Activated T-cell treated with anti-CD3 and anti-CD28 coated beads, Interleukin-2, amount 50 U/mL, for 48 hours (primary cell): ENCODE measurements at regions not wholly inside any gene's neighbourhood (a gene's known extent, or its start where the extent isn't known, plus 50 kb on each side); places are given as distances from the start of the nearest gene placed in this dataset.

Experiments used
- DNase-seq, 2 experiments: peaks; one replicate each; pipeline ENCODE4 v3.0.0-alpha.2; 2020

DNA sequence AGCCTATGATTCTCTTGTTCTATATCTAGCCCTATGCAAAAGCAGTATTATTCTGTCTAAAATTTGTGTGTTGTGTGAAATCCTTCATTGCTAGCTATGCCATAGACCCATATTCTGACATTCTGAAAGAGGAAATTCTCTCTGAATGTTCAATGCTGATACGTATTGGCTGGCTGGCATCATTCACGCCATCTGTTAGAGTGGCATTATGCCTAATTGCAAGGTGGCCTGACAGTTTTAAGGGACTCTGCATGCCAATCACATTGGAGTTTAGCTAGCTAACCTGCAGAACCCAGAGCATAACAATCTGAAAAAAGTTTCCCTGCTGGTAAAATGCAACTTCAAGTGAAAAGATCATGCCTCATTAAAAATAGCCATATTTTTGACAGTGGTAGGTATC is 316.0 kb downstream of the SOX11 start:
- no peak for DNase-seq

DNA sequence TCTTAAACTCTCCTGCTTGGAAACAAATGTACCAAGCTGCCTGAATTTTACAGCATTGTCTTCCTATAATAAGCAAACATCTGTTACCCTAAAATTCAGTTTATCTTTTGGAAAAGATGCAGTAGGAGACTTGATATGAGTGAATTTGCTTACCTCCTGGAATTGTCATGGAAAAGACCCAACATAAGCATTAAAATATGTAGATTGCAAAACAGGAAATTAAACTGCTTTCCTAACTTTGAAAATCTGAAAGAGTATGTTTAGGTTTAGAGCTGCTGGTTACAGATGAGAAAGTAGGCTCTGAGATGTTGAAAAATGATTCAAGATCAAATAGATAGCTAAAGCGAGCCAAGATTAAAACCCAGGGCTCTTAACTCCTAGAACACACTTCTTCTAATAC is 316.5 kb downstream of the SOX11 start:
- DNase-seq, result no peak

DNA sequence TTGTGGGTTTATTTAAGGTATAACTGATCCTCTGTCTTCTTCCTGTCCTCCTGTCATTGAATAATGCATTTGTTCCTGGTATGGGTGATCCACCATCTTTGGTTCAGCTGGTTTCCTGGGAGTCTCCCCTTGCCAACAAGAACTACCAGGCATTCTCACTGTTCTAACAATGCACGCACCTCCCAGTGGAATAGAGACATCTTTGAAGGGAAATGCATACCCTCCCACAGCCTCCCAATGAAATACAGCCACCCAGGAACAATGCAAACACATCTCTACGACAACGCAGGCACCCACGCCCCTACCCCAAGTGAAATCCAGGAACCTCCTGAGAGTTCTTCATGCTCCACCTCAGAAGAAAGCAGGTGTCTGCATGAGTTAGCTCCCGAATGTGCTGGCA is 318.0 kb downstream of the SOX11 start:
- DNase-seq, result no peak

DNA sequence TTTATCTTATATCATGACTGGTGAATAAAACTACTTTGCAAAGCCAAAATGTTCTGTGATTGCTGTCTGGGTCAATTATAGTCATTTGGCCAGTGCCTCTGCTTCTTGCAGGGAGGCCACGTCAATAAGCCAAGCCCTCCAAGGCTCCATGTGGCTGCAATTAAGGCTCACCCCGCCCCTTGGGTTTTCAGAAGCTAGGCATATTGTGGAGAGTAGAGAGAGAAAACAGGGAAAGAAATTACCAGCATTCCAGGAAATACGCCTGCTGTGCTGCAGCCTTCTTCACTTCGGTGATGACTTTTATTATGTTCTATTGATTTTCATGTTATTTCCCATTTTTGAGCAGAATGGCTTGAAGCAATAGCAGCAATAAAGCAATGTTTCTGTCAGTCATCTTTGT is 319.7 kb downstream of the SOX11 start:
- DNase-seq, result no peak

DNA sequence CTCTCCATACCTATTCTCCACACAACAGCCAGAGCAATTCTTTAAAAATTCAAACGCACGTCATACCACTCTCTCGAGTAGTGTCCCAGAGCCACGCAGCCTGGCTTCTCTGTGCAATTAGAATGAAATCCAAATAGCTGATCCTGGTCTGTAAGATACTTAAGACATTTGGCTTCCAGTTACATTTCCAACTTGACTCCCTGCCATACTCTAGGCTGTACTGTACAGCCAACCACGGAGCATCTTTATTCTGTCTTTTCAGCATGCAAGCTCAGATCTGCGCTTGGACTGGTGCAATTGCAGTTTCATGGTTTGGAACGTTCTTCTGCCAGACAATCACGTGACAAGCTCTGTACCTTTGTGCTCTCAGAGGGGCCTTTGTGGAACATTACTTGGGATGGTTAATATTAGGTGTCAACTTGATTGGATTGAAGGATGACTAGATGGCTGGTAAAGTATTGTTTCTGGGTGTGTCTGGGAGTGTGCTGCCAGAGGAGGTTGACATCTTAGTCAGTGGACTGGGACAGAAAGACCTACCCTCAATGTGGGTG is 325.6 kb downstream of the SOX11 start:
- no peak for DNase-seq

DNA sequence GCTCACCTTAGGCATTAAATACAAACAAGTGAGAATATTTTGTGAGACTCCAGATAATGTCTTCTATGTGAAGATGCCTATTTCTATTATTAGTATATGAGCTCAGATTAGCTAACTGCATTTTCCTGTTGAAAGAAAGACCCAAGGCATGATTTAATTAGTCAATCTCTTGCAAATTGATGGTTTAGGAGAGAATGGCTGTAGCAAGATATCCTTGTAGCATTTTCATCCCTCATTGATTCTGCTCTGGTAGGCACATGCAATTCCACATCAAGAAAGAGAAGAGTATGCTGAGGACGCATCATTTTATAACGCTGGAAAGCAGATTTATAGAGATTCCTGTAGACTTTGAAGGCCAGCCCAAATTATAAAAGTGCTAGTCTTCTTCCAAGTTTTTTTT is 332.0 kb downstream of the SOX11 start:
- no peak for DNase-seq

GRCh38 chr2:6024784-6025183 is 332.6 kb downstream of the SOX11 start:
- DNase-seq, result no peak

DNA sequence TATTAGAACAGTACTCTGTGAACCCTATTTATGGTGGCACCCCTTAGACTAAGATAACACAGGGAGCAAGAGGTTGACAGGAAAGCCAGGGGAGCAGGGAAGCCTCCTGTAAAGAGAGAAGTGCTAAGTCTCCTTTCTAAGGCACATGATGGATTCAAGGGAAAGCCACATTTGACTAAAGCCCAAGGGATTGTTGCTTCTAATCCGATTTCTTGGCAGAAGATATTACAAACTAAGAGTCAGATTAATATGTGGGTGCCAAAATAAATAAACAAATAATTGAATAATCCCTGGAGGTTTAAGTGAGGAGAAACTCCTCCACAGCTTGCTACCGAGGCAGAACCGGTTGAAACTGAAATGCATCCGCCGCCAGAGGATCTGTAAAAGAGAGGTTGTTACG is 333.2 kb downstream of the SOX11 start:
- DNase-seq, result no peak

GRCh38 chr2:6027066-6027465 is 334.9 kb downstream of the SOX11 start:
- no peak for DNase-seq

- no peak for DNase-seq
Observed at GRCh38 chr2:6031200-6031867, 339.1 kb downstream of the SOX11 start.

DNA sequence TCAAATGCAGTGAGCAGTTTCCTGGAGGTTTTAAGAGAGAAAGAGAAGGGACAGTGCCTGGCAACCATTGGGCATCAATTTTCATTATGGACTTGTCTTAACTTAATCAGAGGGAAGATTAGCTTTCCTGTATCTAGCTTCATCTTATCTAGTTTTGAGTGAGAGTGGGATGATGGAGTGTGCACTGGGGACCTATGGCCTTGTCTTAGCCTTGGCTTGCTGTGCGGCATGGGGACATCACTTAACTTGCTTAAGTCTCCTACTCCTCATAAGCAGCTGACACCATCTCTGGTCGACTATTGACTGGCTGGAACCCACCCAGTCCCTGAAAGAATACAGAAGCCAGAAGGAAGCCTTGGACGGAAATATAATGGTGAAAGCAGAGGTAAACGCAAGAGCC is 344.0 kb downstream of the SOX11 start:
- no peak for DNase-seq

DNA sequence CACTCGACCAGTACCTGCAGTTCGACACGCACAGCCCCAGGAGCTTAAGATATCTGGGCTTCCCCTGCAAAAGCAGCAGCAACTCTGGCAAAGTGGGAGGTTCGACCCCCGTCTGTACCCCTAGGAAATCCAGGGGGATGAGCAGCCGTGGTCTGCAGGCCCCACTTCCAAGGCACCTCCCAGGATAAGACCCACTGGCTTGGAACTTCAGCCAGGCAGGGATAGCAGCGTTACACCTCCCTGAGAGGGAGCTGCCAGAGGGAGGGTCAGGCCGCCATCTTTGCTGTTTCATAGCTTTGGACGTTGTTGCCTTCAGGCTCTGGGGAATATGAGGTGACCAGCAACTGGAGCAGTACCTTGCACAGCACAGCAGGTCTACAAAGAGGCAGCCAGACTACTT is 351.1 kb downstream of the SOX11 start:
- no peak for DNase-seq

GRCh38 chr2:6052649-6053048 is 360.5 kb downstream of the SOX11 start:
- DNase-seq, result no peak

- DNase-seq, result no peak
Observed at GRCh38 chr2:6053743-6054142, 361.6 kb downstream of the SOX11 start.

- no peak for DNase-seq
Observed at GRCh38 chr2:6054161-6054671, 362.0 kb downstream of the SOX11 start.

DNA sequence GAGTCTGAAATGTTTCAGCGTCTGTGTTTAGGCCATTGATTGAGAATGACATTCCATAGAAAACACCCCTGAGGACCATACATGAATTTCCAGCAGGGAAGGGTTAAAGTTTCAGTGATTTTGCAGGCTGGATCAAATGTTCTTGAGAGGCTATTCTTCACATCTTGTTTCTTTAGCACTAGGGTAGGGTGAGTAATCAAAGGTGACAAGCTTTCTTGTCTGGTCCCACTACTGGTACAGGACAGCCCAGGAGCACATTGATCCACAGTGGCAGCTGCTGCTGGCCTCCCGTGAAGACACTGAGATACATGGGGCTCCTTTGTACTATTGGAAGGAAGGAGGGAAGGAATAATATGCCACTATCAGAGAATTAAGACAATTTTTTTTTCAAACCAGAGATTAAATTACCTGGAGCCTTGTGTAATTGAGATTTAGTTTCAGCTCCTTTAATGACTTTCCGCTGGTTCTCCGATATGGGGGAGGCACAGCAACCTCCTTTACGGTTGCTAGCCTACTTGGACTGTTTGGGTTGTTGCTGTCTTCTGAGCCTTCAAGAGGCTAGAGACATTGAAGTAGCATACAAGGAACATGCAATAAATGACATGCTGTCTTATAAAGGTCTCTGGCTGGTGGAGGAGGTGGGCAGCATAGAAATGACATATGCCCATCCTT is 368.9 kb downstream of the SOX11 start:
- DNase-seq, result no peak

- DNase-seq, result no peak
Observed at GRCh38 chr2:6064757-6065156, 372.6 kb downstream of the SOX11 start.

GRCh38 chr2:6065703-6066102 is 373.5 kb downstream of the SOX11 start:
- no peak for DNase-seq

GRCh38 chr2:6067089-6067488 is 374.9 kb downstream of the SOX11 start:
- no peak for DNase-seq

- DNase-seq, result no peak
Observed at GRCh38 chr2:6067806-6068205, 375.6 kb downstream of the SOX11 start.

DNA sequence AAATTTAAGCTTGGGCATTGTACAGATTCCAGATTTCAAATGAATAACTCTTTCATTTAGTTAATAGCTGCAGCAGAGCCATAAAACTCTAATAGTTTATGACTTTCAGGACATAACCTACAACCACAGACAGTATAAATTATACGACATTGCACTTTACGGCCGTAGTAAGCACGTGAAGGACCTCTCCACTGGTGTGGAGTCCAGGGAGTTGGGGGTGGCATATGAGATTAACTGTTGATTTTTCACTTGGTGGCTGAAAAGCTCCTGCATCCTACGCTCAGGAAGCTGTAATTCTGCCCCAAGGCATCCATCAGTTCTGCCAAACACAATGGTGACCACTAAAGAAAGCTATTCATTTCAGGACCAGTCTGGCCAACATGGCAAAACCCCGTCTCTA is 376.2 kb downstream of the SOX11 start:
- DNase-seq, result no peak

DNA sequence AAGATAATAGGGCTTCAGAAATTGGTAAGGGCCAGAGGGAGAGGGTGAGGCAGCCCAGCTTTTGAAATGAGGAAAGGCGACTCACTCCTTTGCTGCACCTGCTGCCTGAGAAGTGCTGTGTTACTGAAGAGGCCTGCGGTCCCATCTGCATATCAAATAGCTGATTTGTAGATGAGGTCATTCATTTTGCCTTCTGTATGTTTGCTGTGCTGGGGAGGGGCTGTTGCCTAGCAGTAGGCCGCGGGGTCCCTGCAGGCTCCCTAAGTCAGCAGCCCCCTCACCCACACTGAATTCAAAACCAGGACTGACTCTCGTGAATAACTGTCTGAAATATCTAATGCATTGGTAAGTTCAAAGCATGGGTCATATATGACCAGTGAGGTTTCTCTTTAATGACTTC is 377.2 kb downstream of the SOX11 start:
- DNase-seq, result no peak

DNA sequence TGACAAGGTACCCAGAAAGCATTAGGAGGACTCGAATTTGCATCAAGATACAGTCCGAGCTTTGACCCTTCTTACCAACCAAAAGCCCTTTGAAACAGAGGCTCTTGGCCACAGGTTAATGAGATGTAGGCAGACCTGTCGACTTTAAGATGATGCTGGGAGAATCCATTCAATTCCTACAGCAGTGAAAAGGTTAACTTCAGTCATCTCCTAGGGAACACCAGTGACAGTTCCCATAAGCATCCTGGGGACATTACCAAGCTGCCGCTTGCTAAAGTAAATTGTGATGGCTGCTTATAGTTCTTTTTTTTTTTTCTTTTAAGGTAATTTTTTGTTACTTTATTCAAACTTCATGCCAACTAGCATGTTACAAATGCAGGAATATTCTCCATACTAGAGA is 379.3 kb downstream of the SOX11 start:
- DNase-seq, result no peak

- no peak for DNase-seq
Observed at GRCh38 chr2:6072276-6072675, 380.1 kb downstream of the SOX11 start.

GRCh38 chr2:6072768-6073167 is 380.6 kb downstream of the SOX11 start:
- no peak for DNase-seq
